GM12878 (cell line): ENCODE measurements at regions not wholly inside any gene's neighbourhood (a gene's known extent, or its start where the extent isn't known, plus 50 kb on each side); places are given as distances from the start of the nearest gene placed in this dataset.

Source experiments
- ATAC-seq: fragments of 200-7000 bp; cut with Tn5 transposase; 3 replicates; pipeline ENCODE4 v1.9.1; 2020; ENCODE audit warnings: mild to moderate bottlenecking, moderate library complexity
- BruUV-seq: library from RNA; stranded (reverse); fragments of 400-500 nt; replicated peaks from 2 replicates; lab custom pipeline; 2021; lab: Mats Ljungman, UMichigan
- CTCF ChIA-PET: fragments of 300-600 bp; sonication (Branson Sonifier 250); formaldehyde crosslinking; extraction: SDS; loops from one replicate; lab custom pipeline; 2021; ENCODE audit warnings: inconsistent platforms; lab: Yijun Ruan, JAX
- POLR2A ChIA-PET: fragments of 350-600 bp; formaldehyde crosslinking; extraction: SDS; loops from one replicate; lab custom pipeline; 2021; ENCODE audit warnings: inconsistent platforms; lab: Charles Lee
- RAD21 ChIA-PET: fragments of 300-600 bp; sonication (Branson Sonifier 250); formaldehyde crosslinking; loops from one replicate; lab custom pipeline; 2023; ENCODE audit warnings: antibody characterized with exemption; ENCODE audit not compliant: unreplicated experiment; lab: Charles Lee
- SMC1A ChIA-PET: fragments of 300-600 bp; sonication (Branson Sonifier 250); formaldehyde crosslinking; loops from one replicate; lab custom pipeline; 2023; ENCODE audit not compliant: unreplicated experiment, uncharacterized antibody; lab: Charles Lee
- DNase-seq: peaks from one replicate; pipeline ENCODE4 v3.0.0-alpha.2; 2011; ENCODE audit warnings: low read depth, low spot score
- FAIRE-seq: peaks from 3 replicates; lab custom pipeline; 2011; peaks lifted over from hg19 to GRCh38; lab: Jason Lieb, UNC
- H2AFZ ChIP-seq: 2 replicates; pipeline ENCODE4 v1.6.0; 2011; ENCODE audit warnings: low read depth, low read length, control low read depth; ENCODE audit not compliant: control insufficient read depth
- H3K27ac ChIP-seq: 2 replicates; pipeline ENCODE4 v1.5.1; 2011; ENCODE audit warnings: control low read depth; ENCODE audit not compliant: control insufficient read depth, insufficient read depth
- H3K27me3 ChIP-seq, 2 experiments: replicated peaks in 1 of 2; 2 replicates each; pipeline versions ENCODE4 v1.6.0 to v1.6.1; 2011; ENCODE audit warnings: low read length in 1 of 2; ENCODE audit not compliant: control insufficient read depth in 2 of 2, insufficient read depth in 2 of 2
- H3K36me3 ChIP-seq, 2 experiments: 2 replicates each; pipeline ENCODE4 v1.5.1; 2011; ENCODE audit warnings: low read length in 1 of 2; ENCODE audit not compliant: control insufficient read depth in 2 of 2, insufficient read depth in 2 of 2
- H3K4me1 ChIP-seq: 2 replicates; pipeline ENCODE4 v1.6.1; 2011; ENCODE audit warnings: mild to moderate bottlenecking, low read length, moderate library complexity, mixed read lengths; ENCODE audit not compliant: control insufficient read depth, insufficient read depth
- H3K4me2 ChIP-seq: 2 replicates; pipeline ENCODE4 v1.6.0; 2011; ENCODE audit warnings: control low read depth; ENCODE audit not compliant: control insufficient read depth, insufficient read depth
- H3K4me3 ChIP-seq: fragments of 200-600 bp; sonication (generic); 2 replicates; pipeline ENCODE4 v1.5.1; 2016
- H3K79me2 ChIP-seq: 2 replicates; pipeline ENCODE4 v1.6.0; 2011; ENCODE audit warnings: low read length; ENCODE audit not compliant: control insufficient read depth, insufficient read depth
- H3K9ac ChIP-seq: 2 replicates; pipeline ENCODE4 v1.8.0; 2011; ENCODE audit warnings: low read length, control low read depth, mixed read lengths; ENCODE audit not compliant: control insufficient read depth, insufficient read depth
- H3K9me3 ChIP-seq: replicated peaks from 3 replicates; pipeline ENCODE4 v1.5.1; 2011; ENCODE audit warnings: mild to moderate bottlenecking, low read length; ENCODE audit not compliant: control insufficient read depth, insufficient read depth
- H4K20me1 ChIP-seq: 2 replicates; pipeline ENCODE4 v1.6.0; 2011; ENCODE audit not compliant: control insufficient read depth, insufficient read depth
- ASH2L ChIP-seq: fragments of 300-600, 200-600 bp; sonication (generic); IDR thresholded peaks from 2 replicates; pipeline ENCODE4 v1.6.1; 2017; ENCODE audit warnings: low read depth, mild to moderate bottlenecking, borderline replicate concordance
- BCL11A ChIP-seq: IDR thresholded peaks from 2 replicates; pipeline ENCODE4 v1.6.1; 2011; ENCODE audit warnings: low read depth, low read length
- BHLHE40 ChIP-seq, 2 experiments: fragments of 450-650 bp in 1 of 2; IDR thresholded peaks; 2 replicates each; pipeline ENCODE4 v1.6.1; 2011 to 2017; ENCODE audit warnings: low read depth in 2 of 2, borderline replicate concordance in 1 of 2, improper control_type of control experiment in 1 of 2, low read length in 1 of 2, mild to moderate bottlenecking in 1 of 2
- CBX5 ChIP-seq: sonication (generic); IDR thresholded peaks from 2 replicates; pipeline ENCODE4 v1.6.1; 2016; ENCODE audit warnings: low read depth, moderate library complexity, mild to moderate bottlenecking, inconsistent platforms
- CHD2 ChIP-seq: IDR thresholded peaks from 2 replicates; pipeline ENCODE4 v1.6.1; 2011; ENCODE audit warnings: low read depth, low read length, improper control_type of control experiment, borderline replicate concordance
- HDAC2 ChIP-seq: fragments of 200-600 bp; sonication (generic); IDR thresholded peaks from 2 replicates; pipeline ENCODE4 v1.6.1; 2017
- KDM1A ChIP-seq: fragments of 200-600 bp; sonication (generic); IDR thresholded peaks from 2 replicates; pipeline ENCODE4 v1.6.1; 2016; ENCODE audit warnings: borderline replicate concordance
- NFIC ChIP-seq: IDR thresholded peaks from 2 replicates; pipeline ENCODE4 v1.6.1; 2012; ENCODE audit warnings: low read depth, mild to moderate bottlenecking, inconsistent platforms, low read length, moderate library complexity
- NRF1 ChIP-seq: conservative IDR thresholded peaks from 2 replicates; pipeline ENCODE4 v1.6.1; 2011; ENCODE audit warnings: mild to moderate bottlenecking, low read depth, low read length, improper control_type of control experiment
- PBX3 ChIP-seq: IDR thresholded peaks from 2 replicates; pipeline ENCODE4 v1.6.1; 2011; ENCODE audit warnings: mild to moderate bottlenecking, low read depth, low read length, moderate library complexity; ENCODE audit not compliant: insufficient replicate concordance
- POLR2A ChIP-seq: IDR thresholded peaks from 2 replicates; pipeline ENCODE4 v1.6.1; 2011; ENCODE audit warnings: low read depth, mild to moderate bottlenecking, low read length
- RFX5 ChIP-seq: IDR thresholded peaks from 2 replicates; pipeline ENCODE4 v1.6.1; 2011; ENCODE audit warnings: low read depth, low read length, improper control_type of control experiment
- SP1 ChIP-seq: IDR thresholded peaks from one replicate; pipeline ENCODE4 v1.6.1; 2011; ENCODE audit warnings: low read depth, low read length
- SUZ12 ChIP-seq: fragments of 200-600 bp; sonication (generic); IDR thresholded peaks from one replicate; pipeline ENCODE4 v1.6.1; 2018; ENCODE audit warnings: antibody characterized with exemption, mild to moderate bottlenecking; ENCODE audit not compliant: unreplicated experiment
- ZNF207 ChIP-seq: fragments of 450-650 bp; IDR thresholded peaks from 2 replicates; pipeline ENCODE4 v1.6.1; 2014; ENCODE audit warnings: antibody characterized with exemption, mild to moderate bottlenecking, borderline replicate concordance
- ZNF274 ChIP-seq: IDR thresholded peaks from one replicate; pipeline ENCODE4 v1.8.0; 2011; ENCODE audit not compliant: insufficient read length, insufficient read depth
- ZNF384 ChIP-seq: IDR thresholded peaks from 2 replicates; pipeline ENCODE4 v1.6.1; 2012; ENCODE audit warnings: low read depth, mild to moderate bottlenecking, low read length, improper control_type of control experiment, borderline replicate concordance
- ZSCAN29 ChIP-seq: fragments of 450-650 bp; IDR thresholded peaks from 2 replicates; pipeline ENCODE4 v1.6.1; 2017; ENCODE audit warnings: mild to moderate bottlenecking, moderate library complexity
- in situ Hi-C: fragments of 300-500 bp; cut with MboI; formaldehyde crosslinking; loops from 9 replicates; pipeline ENCODE4 v1.14.3; 2018; ENCODE audit warnings: mixed read lengths
- intact Hi-C: fragments of 100-400 bp; cut with micrococcal nuclease; formaldehyde crosslinking; loops from one replicate; pipeline ENCODE4 v1.14.2; 2022; ENCODE audit not compliant: unreplicated experiment

GRCh38 chr11:28472904-28473303 is 364.7 kb downstream of the METTL15 start:
- no peaks in the 10 kb centered on the region for H3K79me2 ChIP-seq
- DNase-seq (no peak), ATAC-seq (no peak), FAIRE-seq (no peak)
- ChIA-PET POLR2A (no interaction called here), CTCF (no interaction called here), SMC1A (no interaction called here), RAD21 (no interaction called here)
- H3K27me3 ChIP-seq: no peaks in the 10 kb centered on the region
- no peaks in the 10 kb centered on the region for H3K9me3 ChIP-seq
- TF ChIP-seq HDAC2 (no peak), PBX3 (no peak), BHLHE40 (IDR thresholded peaks at IDR 0.05; ENCODE audit: borderline replicate concordance in 1 of 2, low read depth in 2 of 2, low read length in 1 of 2) (no peak), POLR2A (no peak), BCL11A (no peak), KDM1A (no peak), CBX5 (no peak), NFIC (no peak), ASH2L (no peak), ZNF207 (no peak), NRF1 (no peak), RFX5 (no peak), ZNF384 (no peak), SP1 (no peak), ZNF274 (no peak), ZSCAN29 (no peak), CHD2 (no peak), SUZ12 (no peak)
- H3K4me1 ChIP-seq: no peaks in the 10 kb centered on the region
- H3K36me3 ChIP-seq: no peaks in the 10 kb centered on the region
- H3K4me3 ChIP-seq: no peak overlapping the region
- H2AFZ ChIP-seq: no peak overlapping the region
- no peak overlapping the region for H3K4me2 ChIP-seq
- H3K27ac ChIP-seq: no peak overlapping the region
- H3K9ac ChIP-seq: no peak overlapping the region
- in situ Hi-C loops (no loop called here), intact Hi-C loops (no loop called here)
- BruUV-seq: no TSS peak
- H4K20me1 ChIP-seq: no peaks in the 10 kb centered on the region
